GM06990 (cell line): ENCODE measurements at regions not wholly inside any gene's neighbourhood (a gene's known extent, or its start where the extent isn't known, plus 50 kb on each side); places are given as distances from the start of the nearest gene placed in this dataset.

ENCODE experiments used
- DNase-seq: peaks from one replicate; pipeline ENCODE4 v3.0.0-alpha.2; 2011; ENCODE audit not compliant: insufficient read length; ENCODE audit errors: extremely low read depth
- H3K27me3 ChIP-seq: replicated peaks from 2 replicates; pipeline ENCODE4 v1.6.0; 2011; ENCODE audit warnings: low read length; ENCODE audit not compliant: control insufficient read depth, insufficient read depth
- H3K36me3 ChIP-seq: 2 replicates; pipeline ENCODE4 v1.5.1; 2011; ENCODE audit warnings: low read length; ENCODE audit not compliant: control insufficient read depth, insufficient read depth
- H3K4me3 ChIP-seq: replicated peaks from 2 replicates; pipeline ENCODE4 v1.5.1; 2011; ENCODE audit warnings: low read depth, mild to moderate bottlenecking, control low read depth, low read length
- CTCF ChIP-seq: IDR thresholded peaks from 2 replicates; pipeline ENCODE4 v1.5.1; 2011; ENCODE audit warnings: low read length, control low read depth, mild to moderate bottlenecking, inconsistent platforms; ENCODE audit not compliant: insufficient read depth, poor library complexity, severe bottlenecking

GRCh38 chr3:30286007-30286669 lies 320.3 kb upstream of the TGFBR2 start:
- Histone ChIP-seq H3K4me3 (no peak overlapping the region), H3K27me3 (no peaks in the 10 kb centered on the region), H3K36me3 (no peaks in the 10 kb centered on the region)
- no peak for TF ChIP-seq CTCF
- DNase-seq, result no peak

DNA sequence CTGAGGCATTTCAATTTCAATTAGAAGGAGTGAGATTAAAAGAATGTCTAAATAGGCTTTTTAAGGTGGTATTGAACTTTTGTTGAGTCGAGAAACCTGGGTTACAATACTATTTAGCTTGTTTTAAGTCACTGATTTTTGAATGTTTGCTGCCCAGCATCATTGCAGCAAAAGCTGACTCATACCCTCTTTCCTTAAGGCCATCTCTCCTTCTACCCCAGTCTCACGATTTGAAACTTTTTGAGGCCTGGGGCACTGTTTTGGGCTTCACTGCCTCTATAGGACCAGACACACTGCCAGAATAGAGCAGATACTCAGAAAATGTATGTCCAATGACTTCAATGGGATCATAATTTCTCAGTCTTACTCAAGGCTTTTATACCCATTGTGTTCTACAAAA lies 319.6 kb upstream of the TGFBR2 start:
- no peak for TF ChIP-seq CTCF
- Histone ChIP-seq H3K27me3 (no peaks in the 10 kb centered on the region), H3K4me3 (no peak overlapping the region), H3K36me3 (no peaks in the 10 kb centered on the region)
- DNase-seq, result no peak

DNA sequence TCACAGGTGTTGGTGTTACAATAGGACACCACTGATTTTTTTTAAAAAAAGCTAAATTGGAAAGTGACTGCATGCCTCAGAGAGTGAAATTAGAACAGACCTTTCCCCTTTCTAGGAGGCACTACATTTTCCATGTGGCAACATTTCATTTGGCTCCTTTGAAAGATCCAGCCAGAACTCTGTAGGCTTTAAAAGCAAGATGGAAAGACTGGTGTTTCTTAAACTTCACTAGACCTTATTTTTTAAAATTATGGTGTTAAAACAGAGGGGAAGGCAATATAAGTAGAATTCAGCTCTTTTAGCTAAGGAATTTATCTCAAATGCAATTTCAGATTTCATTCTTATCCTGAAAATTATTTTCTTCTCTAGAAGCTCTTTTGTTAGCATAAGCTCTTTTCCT lies 317.6 kb upstream of the TGFBR2 start:
- no peak for TF ChIP-seq CTCF
- DNase-seq, result no peak
- H3K36me3 ChIP-seq, result no peaks in the 10 kb centered on the region
- no peaks in the 10 kb centered on the region for H3K27me3 ChIP-seq
- H3K4me3 ChIP-seq, result no peak overlapping the region

DNA sequence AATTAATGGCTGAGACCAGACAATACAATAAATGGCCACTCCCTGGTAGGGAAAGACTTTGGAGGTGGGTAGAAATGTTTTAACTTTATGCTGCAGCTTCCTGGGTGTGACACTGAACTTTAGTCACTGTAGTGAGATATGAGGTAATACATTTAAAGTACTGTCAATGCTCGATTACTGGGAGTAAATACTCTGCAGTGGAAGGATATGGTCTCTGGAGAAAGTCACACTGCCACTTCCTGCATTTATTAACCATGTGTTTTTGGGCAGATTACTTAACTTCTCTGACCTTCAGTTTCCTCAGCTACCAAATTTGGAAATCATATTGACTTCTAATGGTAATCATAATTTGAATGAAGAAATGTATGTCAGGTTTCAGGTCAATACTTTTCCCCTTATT lies 317.1 kb upstream of the TGFBR2 start:
- TF ChIP-seq CTCF, result no peak
- Histone ChIP-seq H3K27me3 (no peaks in the 10 kb centered on the region), H3K36me3 (no peaks in the 10 kb centered on the region), H3K4me3 (no peak overlapping the region)
- DNase-seq, result no peak

GRCh38 chr3:30289766-30290165 lies 316.6 kb upstream of the TGFBR2 start:
- no peak for TF ChIP-seq CTCF
- DNase-seq, result no peak
- Histone ChIP-seq H3K4me3 (no peak overlapping the region), H3K36me3 (no peaks in the 10 kb centered on the region), H3K27me3 (no peaks in the 10 kb centered on the region; the same call in 1 of the 2 replicates)

GRCh38 chr3:30290479-30290878 lies 315.9 kb upstream of the TGFBR2 start:
- no peak for DNase-seq
- H3K36me3 ChIP-seq, result no peaks in the 10 kb centered on the region
- no peaks in the 10 kb centered on the region; the same call in 1 of the 2 replicates for H3K27me3 ChIP-seq
- H3K4me3 ChIP-seq, result no peak overlapping the region
- TF ChIP-seq CTCF, result no peak
